Neural cell (in vitro differentiated cells): ENCODE measurements at regions not wholly inside any gene's neighbourhood (a gene's known extent, or its start where the extent isn't known, plus 50 kb on each side); places are given as distances from the start of the nearest gene placed in this dataset.

Experiments
- H2AFZ ChIP-seq: fragments of 200-600, 300-800 bp; sonication (generic), shearing (Covaris generic); 2 replicates; pipeline ENCODE4 v1.6.0; 2014; ENCODE audit warnings: low read depth, mild to moderate bottlenecking, antibody characterized with exemption, low read length, moderate library complexity
- H3F3A ChIP-seq: fragments of 200-600 bp; shearing (Covaris generic); 2 replicates; pipeline ENCODE4 v1.6.1; 2016; ENCODE audit warnings: mild to moderate bottlenecking, moderate library complexity, mixed read lengths, antibody characterized with exemption, low read length; ENCODE audit not compliant: insufficient read depth, poor library complexity, severe bottlenecking
- H3K27ac ChIP-seq: fragments of 200-600, 300-800 bp; sonication (generic), shearing (Covaris generic); 2 replicates; pipeline ENCODE4 v1.5.1; 2014; ENCODE audit warnings: mild to moderate bottlenecking, low read length, moderate library complexity
- H3K27me3 ChIP-seq: fragments of 300-800, 200-600 bp; sonication (generic), shearing (Covaris generic); 2 replicates; pipeline ENCODE4 v1.6.0; 2014; ENCODE audit warnings: mild to moderate bottlenecking, low read depth, low read length, moderate library complexity; ENCODE audit not compliant: insufficient read depth
- H3K36me3 ChIP-seq: fragments of 300-800, 200-600 bp; sonication (generic), shearing (Covaris generic); 2 replicates; pipeline ENCODE4 v1.5.1; 2014; ENCODE audit warnings: mild to moderate bottlenecking, antibody characterized with exemption, low read length, moderate library complexity; ENCODE audit not compliant: insufficient read depth
- H3K4me2 ChIP-seq: fragments of 300-800, 200-600 bp; sonication (generic), shearing (Covaris generic); 2 replicates; pipeline ENCODE4 v1.6.0; 2014; ENCODE audit warnings: mild to moderate bottlenecking, low read length
- H3K4me3 ChIP-seq: fragments of 300-800, 200-600 bp; sonication (generic), shearing (Covaris generic); 2 replicates; pipeline ENCODE4 v1.5.1; 2014; ENCODE audit warnings: mild to moderate bottlenecking, low read length, moderate library complexity
- H3K79me2 ChIP-seq: fragments of 200-600 bp; shearing (Covaris generic); replicated peaks from 2 replicates; pipeline ENCODE4 v1.6.0; 2014; ENCODE audit warnings: mild to moderate bottlenecking, low read length, moderate library complexity; ENCODE audit not compliant: insufficient read depth
- H3K9ac ChIP-seq: fragments of 300-800, 200-600 bp; sonication (generic), shearing (Covaris generic); 2 replicates; pipeline ENCODE4 v1.6.1; 2016; ENCODE audit warnings: mild to moderate bottlenecking, low read length, mixed read lengths
- H3K9me2 ChIP-seq: fragments of 200-600 bp; shearing (Covaris generic); 2 replicates; pipeline ENCODE4 v1.6.1; 2016; ENCODE audit warnings: mild to moderate bottlenecking, low read length, mixed read lengths; ENCODE audit not compliant: insufficient read depth
- H3K9me3 ChIP-seq: fragments of 200-600, 300-800 bp; sonication (generic), shearing (Covaris generic); 2 replicates; pipeline ENCODE4 v1.6.1; 2016; ENCODE audit warnings: mild to moderate bottlenecking, mixed run types, low read length, moderate library complexity, mixed read lengths
- H4K20me1 ChIP-seq: fragments of 200-600 bp; shearing (Covaris generic); 2 replicates; pipeline ENCODE4 v1.6.1; 2016; ENCODE audit warnings: mild to moderate bottlenecking, mixed run types; ENCODE audit not compliant: insufficient read depth
- EP300 ChIP-seq: fragments of 450-650 bp; conservative IDR thresholded peaks from 2 replicates; pipeline ENCODE4 v1.6.1; 2014; ENCODE audit warnings: antibody characterized with exemption, mild to moderate bottlenecking, moderate library complexity; ENCODE audit not compliant: poor library complexity, severe bottlenecking
- EZH2 ChIP-seq: fragments of 200-600, 300-800 bp; shearing (Covaris generic), sonication (generic); IDR thresholded peaks from 2 replicates; pipeline ENCODE4 v1.6.1; 2014; ENCODE audit warnings: antibody characterized with exemption, low read length, borderline replicate concordance, mild to moderate bottlenecking; ENCODE audit not compliant: insufficient read depth, poor library complexity, severe bottlenecking
- MXI1 ChIP-seq: fragments of 450-650 bp; conservative IDR thresholded peaks from 2 replicates; pipeline ENCODE4 v1.6.1; 2014; ENCODE audit warnings: antibody characterized with exemption, mild to moderate bottlenecking; ENCODE audit not compliant: poor library complexity, severe bottlenecking
- POLR2AphosphoS5 ChIP-seq: IDR thresholded peaks from 2 replicates; pipeline ENCODE4 v1.6.1; 2012
- RAD21 ChIP-seq: fragments of 450-650 bp; conservative IDR thresholded peaks from 2 replicates; pipeline ENCODE4 v1.6.1; 2014; ENCODE audit warnings: antibody characterized with exemption, mild to moderate bottlenecking, moderate library complexity
- SMC3 ChIP-seq: fragments of 450-650 bp; conservative IDR thresholded peaks from 2 replicates; pipeline ENCODE4 v1.6.1; 2014; ENCODE audit warnings: antibody characterized with exemption, mild to moderate bottlenecking, moderate library complexity; ENCODE audit not compliant: poor library complexity
- TAF1 ChIP-seq: IDR thresholded peaks from 2 replicates; pipeline ENCODE4 v1.6.1; 2012; ENCODE audit warnings: low read depth
- TF ChIP-seq, protein P1 (sequence below): IDR thresholded peaks from 2 replicates; pipeline ENCODE4 v1.6.1; 2012; ENCODE audit warnings: borderline replicate concordance
- TF ChIP-seq, protein P2 (sequence below): fragments of 450-650 bp; IDR thresholded peaks from 2 replicates; pipeline ENCODE4 v1.5.1; 2014; ENCODE audit warnings: antibody characterized with exemption, mild to moderate bottlenecking, moderate library complexity; ENCODE audit not compliant: poor library complexity, severe bottlenecking

DNA sequence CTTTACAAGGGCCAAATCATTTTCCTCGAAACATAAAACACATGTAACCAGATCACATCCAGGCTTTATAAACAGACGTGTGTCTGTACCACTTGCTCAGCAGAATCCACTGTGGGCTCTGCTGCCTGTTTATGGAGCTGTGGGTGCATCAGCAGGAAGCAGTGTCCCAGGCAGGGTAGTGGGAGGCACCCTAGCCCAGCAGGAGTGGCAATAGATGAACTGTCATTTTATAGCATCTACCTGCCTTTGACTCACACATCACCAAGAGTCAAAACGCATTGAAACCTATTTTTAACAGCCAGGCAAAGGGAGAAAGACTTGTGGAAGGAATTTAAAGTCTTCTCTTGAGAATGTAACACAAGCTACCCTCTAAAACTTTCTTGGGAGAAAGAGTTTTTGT, 169.1 kb upstream of the TENM3 start:
- Histone ChIP-seq H3K27me3 (no peaks in the 10 kb centered on the region), H3K9me3 (no peaks in the 10 kb centered on the region), H3K4me2 (no peak overlapping the region), H3K36me3 (no peaks in the 10 kb centered on the region), H4K20me1 (no peaks in the 10 kb centered on the region), H3K4me3 (no peak overlapping the region), H3K9ac (no peak overlapping the region), H2AFZ (no peak overlapping the region), H3K27ac (no peak overlapping the region), H3F3A (no peaks in the 10 kb centered on the region), H3K9me2 (no peaks in the 10 kb centered on the region), H3K79me2 (no peaks in the 10 kb centered on the region)
- no peak for TF ChIP-seq EP300

DNA sequence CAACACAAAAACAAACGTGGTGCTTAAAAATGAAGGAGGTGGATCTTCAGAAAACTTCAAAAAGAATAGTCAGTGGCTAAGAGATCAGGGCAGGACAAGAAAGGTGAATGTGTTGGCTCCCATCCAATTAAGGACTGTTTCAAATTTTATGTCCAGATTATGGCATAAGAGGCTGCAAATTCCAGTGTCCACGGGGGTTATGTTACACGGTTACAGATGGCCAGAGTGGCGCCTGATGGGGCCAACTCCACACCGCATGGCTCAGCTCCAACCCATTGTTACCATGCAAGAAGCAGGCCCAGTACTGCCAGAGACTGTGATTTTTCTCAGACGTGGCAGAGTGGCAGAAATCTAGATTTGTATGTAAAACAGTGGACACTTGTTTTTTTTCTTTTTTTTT, 168.4 kb upstream of the TENM3 start:
- H3K27me3 ChIP-seq: no peaks in the 10 kb centered on the region
- H3F3A ChIP-seq: no peaks in the 10 kb centered on the region
- no peaks in the 10 kb centered on the region for H3K9me3 ChIP-seq
- H3K9ac ChIP-seq: no peak overlapping the region
- H3K4me3 ChIP-seq: no peak overlapping the region
- H3K79me2 ChIP-seq: no peaks in the 10 kb centered on the region
- no peaks in the 10 kb centered on the region for H3K36me3 ChIP-seq
- no peak overlapping the region for H2AFZ ChIP-seq
- no peaks in the 10 kb centered on the region for H3K9me2 ChIP-seq
- TF ChIP-seq POLR2AphosphoS5 (no peak), SMC3 (no peak), TAF1 (no peak), RAD21 (no peak), MXI1 (no peak), EP300 (no peak), EZH2 (no peak)
- TF ChIP-seq, protein P1, sequence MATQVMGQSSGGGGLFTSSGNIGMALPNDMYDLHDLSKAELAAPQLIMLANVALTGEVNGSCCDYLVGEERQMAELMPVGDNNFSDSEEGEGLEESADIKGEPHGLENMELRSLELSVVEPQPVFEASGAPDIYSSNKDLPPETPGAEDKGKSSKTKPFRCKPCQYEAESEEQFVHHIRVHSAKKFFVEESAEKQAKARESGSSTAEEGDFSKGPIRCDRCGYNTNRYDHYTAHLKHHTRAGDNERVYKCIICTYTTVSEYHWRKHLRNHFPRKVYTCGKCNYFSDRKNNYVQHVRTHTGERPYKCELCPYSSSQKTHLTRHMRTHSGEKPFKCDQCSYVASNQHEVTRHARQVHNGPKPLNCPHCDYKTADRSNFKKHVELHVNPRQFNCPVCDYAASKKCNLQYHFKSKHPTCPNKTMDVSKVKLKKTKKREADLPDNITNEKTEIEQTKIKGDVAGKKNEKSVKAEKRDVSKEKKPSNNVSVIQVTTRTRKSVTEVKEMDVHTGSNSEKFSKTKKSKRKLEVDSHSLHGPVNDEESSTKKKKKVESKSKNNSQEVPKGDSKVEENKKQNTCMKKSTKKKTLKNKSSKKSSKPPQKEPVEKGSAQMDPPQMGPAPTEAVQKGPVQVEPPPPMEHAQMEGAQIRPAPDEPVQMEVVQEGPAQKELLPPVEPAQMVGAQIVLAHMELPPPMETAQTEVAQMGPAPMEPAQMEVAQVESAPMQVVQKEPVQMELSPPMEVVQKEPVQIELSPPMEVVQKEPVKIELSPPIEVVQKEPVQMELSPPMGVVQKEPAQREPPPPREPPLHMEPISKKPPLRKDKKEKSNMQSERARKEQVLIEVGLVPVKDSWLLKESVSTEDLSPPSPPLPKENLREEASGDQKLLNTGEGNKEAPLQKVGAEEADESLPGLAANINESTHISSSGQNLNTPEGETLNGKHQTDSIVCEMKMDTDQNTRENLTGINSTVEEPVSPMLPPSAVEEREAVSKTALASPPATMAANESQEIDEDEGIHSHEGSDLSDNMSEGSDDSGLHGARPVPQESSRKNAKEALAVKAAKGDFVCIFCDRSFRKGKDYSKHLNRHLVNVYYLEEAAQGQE: no peak
- TF ChIP-seq, protein P2, sequence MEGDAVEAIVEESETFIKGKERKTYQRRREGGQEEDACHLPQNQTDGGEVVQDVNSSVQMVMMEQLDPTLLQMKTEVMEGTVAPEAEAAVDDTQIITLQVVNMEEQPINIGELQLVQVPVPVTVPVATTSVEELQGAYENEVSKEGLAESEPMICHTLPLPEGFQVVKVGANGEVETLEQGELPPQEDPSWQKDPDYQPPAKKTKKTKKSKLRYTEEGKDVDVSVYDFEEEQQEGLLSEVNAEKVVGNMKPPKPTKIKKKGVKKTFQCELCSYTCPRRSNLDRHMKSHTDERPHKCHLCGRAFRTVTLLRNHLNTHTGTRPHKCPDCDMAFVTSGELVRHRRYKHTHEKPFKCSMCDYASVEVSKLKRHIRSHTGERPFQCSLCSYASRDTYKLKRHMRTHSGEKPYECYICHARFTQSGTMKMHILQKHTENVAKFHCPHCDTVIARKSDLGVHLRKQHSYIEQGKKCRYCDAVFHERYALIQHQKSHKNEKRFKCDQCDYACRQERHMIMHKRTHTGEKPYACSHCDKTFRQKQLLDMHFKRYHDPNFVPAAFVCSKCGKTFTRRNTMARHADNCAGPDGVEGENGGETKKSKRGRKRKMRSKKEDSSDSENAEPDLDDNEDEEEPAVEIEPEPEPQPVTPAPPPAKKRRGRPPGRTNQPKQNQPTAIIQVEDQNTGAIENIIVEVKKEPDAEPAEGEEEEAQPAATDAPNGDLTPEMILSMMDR: no peak
- H3K4me2 ChIP-seq: no peak overlapping the region
- no peaks in the 10 kb centered on the region for H4K20me1 ChIP-seq
- no peak overlapping the region for H3K27ac ChIP-seq

DNA sequence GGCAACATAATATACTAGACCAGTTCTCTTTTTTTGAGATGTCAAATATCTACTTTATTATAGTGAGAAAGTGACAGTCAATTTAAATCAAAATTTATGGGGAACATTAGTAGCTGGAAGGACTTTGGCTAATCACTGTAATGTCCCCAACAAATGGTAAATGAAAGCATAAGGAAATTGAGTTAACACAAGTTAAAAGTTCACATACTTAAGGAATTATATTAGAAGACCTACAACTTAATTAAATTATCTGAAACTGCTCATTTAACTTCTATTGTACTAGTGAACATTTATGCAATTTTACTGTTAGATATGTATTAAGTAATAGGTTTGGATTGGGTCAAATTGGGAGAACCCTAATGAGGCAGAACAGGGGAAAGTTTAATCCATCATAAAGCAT, 160.3 kb upstream of the TENM3 start:
- H3K36me3 ChIP-seq: no peaks in the 10 kb centered on the region
- no peaks in the 10 kb centered on the region for H3K79me2 ChIP-seq
- no peak overlapping the region for H2AFZ ChIP-seq
- no peak overlapping the region for H3K9ac ChIP-seq
- H3K9me2 ChIP-seq: no peaks in the 10 kb centered on the region
- no peak overlapping the region for H3K4me2 ChIP-seq
- H3K4me3 ChIP-seq: no peak overlapping the region
- TF ChIP-seq, protein P2: no peak
- no peaks in the 10 kb centered on the region for H3K27me3 ChIP-seq
- H3F3A ChIP-seq: no peaks in the 10 kb centered on the region
- no peak overlapping the region for H3K27ac ChIP-seq
- H3K9me3 ChIP-seq: no peaks in the 10 kb centered on the region
- H4K20me1 ChIP-seq: no peaks in the 10 kb centered on the region
